ENCODE measurements at regions not wholly inside any gene's neighbourhood (a gene's known extent, or its start where the extent isn't known, plus 50 kb on each side); places are given as distances from the start of the nearest gene placed in this dataset.

DNA sequence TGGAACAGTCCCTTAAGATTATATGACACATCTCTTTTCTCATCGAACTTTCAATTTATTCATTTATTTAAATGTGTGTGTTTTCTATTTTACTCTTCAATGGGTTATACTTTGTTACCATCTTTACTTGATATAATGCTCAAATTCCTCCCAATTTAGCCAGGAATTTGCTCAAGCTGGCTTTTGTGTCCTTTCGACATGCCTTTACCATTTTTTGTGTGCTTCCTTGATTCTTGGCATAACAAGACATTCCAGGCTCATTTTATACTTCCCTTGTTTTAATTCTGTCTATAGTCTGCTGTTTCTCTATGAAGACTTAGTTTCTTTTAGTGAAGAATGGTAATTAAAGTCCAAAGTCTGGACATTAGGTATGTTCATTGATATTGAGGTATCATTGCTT lies 315.8 kb downstream of the AEBP2 start (continued):
- TF ChIP-seq, protein P1, sequence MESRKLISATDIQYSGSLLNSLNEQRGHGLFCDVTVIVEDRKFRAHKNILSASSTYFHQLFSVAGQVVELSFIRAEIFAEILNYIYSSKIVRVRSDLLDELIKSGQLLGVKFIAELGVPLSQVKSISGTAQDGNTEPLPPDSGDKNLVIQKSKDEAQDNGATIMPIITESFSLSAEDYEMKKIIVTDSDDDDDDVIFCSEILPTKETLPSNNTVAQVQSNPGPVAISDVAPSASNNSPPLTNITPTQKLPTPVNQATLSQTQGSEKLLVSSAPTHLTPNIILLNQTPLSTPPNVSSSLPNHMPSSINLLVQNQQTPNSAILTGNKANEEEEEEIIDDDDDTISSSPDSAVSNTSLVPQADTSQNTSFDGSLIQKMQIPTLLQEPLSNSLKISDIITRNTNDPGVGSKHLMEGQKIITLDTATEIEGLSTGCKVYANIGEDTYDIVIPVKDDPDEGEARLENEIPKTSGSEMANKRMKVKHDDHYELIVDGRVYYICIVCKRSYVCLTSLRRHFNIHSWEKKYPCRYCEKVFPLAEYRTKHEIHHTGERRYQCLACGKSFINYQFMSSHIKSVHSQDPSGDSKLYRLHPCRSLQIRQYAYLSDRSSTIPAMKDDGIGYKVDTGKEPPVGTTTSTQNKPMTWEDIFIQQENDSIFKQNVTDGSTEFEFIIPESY (IDR thresholded peaks at IDR 0.05; ENCODE audit: extremely low read depth, insufficient replicate concordance, low read length): no peak
- TF ChIP-seq EZH2phosphoT487 (IDR thresholded peaks at IDR 0.05; ENCODE audit: borderline replicate concordance) (no peak), POLR2AphosphoS5 (IDR thresholded peaks at IDR 0.05; ENCODE audit: low read depth, low read length) (no peak), POLR2A (IDR thresholded peaks at IDR 0.05; ENCODE audit: borderline replicate concordance, extremely low read depth, insufficient read depth, insufficient read length) (no peak), YY1 (IDR thresholded peaks at IDR 0.05; ENCODE audit: extremely low read depth, insufficient replicate concordance, low read depth, low read length) (no peak)

DNA sequence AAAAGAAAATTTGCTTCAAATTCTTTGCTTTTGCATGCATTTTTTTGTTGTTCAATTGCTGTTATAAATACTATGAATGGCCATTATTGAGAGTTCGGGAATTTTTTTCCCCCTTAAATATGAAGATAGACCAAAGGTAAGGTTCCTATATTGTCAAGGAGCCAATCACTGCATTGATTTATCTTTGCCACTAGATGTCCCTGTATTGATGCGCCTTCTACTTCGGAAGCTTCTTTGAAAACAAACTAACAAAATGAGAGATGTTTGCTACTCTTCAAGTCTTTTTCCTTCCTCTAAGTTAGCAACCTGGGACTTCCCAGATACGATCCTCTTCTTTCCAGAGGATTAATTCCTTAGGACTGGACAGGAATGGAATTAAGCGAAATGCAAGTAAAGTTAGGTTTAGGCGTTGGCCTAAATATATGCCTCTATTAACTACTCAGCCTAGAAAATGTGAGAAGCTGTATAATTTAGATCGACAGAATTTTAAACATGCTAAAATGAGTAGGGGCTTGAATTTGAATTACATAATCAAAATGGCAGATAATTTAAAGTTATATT lies 318.1 kb downstream of the AEBP2 start:
- CTCF ChIA-PET: interaction anchor here (0.8 to 1.3 kb wide), 7 partner anchors 10 to 867 kb away, joined by 3 to 5 read pairs (median 4); no protein-coding TSS in a partner anchor
- intact Hi-C loops (cut with micrococcal nuclease): loop anchor here (5.0 kb wide), 2 partner anchors 465 to 620 kb away; no protein-coding TSS in a partner anchor
- H3K36me3 ChIP-seq (ENCODE audit: control insufficient read depth in 1 of 2, insufficient read depth in 2 of 2, low read length in 2 of 2): no peaks in the 10 kb centered on the region
- ATAC-seq (peak; percentile 74), DNase-seq (ENCODE audit: low read depth, low spot score) (peak; percentile 19)
- no peak overlapping the region for H3K4me3 ChIP-seq (replicated peaks in 1 of 2; ENCODE audit: low read depth in 1 of 2, low read length in 2 of 2)
- H3K27me3 ChIP-seq (ENCODE audit: insufficient read depth, low read length): no peaks in the 10 kb centered on the region
- POLR2A ChIA-PET: no interaction called here
- H3K27ac ChIP-seq (ENCODE audit: low read depth, low read length): no peak overlapping the region
- peak overlapping the region; percentile 80 for H2AFZ ChIP-seq (ENCODE audit: low read depth, low read length, poor library complexity, severe bottlenecking)
- H3K9ac ChIP-seq (ENCODE audit: low read length): no peak overlapping the region
- no peak overlapping the region for H3K4me2 ChIP-seq (ENCODE audit: low read length)
- peaks cover 0 to 5% of the 10 kb centered on the region in 2 experiments; a peak in 1 of 4 replicates for H3K9me3 ChIP-seq (ENCODE audit: control insufficient read depth in 1 of 2, insufficient read depth in 1 of 2, low read depth in 1 of 2, low read length in 2 of 2)
- no peak for TF ChIP-seq JUND (IDR thresholded peaks at IDR 0.05)
- TF ChIP-seq, protein P2, sequence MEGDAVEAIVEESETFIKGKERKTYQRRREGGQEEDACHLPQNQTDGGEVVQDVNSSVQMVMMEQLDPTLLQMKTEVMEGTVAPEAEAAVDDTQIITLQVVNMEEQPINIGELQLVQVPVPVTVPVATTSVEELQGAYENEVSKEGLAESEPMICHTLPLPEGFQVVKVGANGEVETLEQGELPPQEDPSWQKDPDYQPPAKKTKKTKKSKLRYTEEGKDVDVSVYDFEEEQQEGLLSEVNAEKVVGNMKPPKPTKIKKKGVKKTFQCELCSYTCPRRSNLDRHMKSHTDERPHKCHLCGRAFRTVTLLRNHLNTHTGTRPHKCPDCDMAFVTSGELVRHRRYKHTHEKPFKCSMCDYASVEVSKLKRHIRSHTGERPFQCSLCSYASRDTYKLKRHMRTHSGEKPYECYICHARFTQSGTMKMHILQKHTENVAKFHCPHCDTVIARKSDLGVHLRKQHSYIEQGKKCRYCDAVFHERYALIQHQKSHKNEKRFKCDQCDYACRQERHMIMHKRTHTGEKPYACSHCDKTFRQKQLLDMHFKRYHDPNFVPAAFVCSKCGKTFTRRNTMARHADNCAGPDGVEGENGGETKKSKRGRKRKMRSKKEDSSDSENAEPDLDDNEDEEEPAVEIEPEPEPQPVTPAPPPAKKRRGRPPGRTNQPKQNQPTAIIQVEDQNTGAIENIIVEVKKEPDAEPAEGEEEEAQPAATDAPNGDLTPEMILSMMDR (IDR thresholded peaks at IDR 0.05 in 2 of 3, conservative IDR thresholded peaks at IDR 0.05 in 1 of 3; ENCODE audit: borderline replicate concordance in 1 of 3, insufficient read depth in 1 of 3, low read depth in 2 of 3, low read length in 2 of 3): peak; percentile 36 to 77 (median 62); a peak in 5 of 6 replicates
- peak; percentile 67 for TF ChIP-seq RAD21 (IDR thresholded peaks at IDR 0.05; ENCODE audit: low read depth)
- TF ChIP-seq EZH2 (IDR thresholded peaks at IDR 0.05): no peak
- no peaks in the 10 kb centered on the region for H3K4me1 ChIP-seq (ENCODE audit: control insufficient read depth in 1 of 2, insufficient read depth in 2 of 2, low read length in 2 of 2)
- no peaks in the 10 kb centered on the region for H4K20me1 ChIP-seq (ENCODE audit: insufficient read depth)
- H3K9me2 ChIP-seq (ENCODE audit: insufficient read depth): no peaks in the 10 kb centered on the region
- no TSS peak for BruUV-seq (replicated peaks)
- H3K79me2 ChIP-seq (ENCODE audit: insufficient read depth, low read length): no peaks in the 10 kb centered on the region
- RAD21 ChIA-PET (ENCODE audit: low non-redundant PET in 1 of 2, low total read pairs in 2 of 2, uncharacterized antibody in 2 of 2, unreplicated experiment in 2 of 2): no interaction called here
